ENCODE measurements at regions not wholly inside any gene's neighbourhood (a gene's known extent, or its start where the extent isn't known, plus 50 kb on each side); places are given as distances from the start of the nearest gene placed in this dataset.
"Not testable (repeated sequence)": the region's sequence is repeated elsewhere in the genome, so short reads cannot be mapped to it uniquely, and the experiment has no call there.

DNA sequence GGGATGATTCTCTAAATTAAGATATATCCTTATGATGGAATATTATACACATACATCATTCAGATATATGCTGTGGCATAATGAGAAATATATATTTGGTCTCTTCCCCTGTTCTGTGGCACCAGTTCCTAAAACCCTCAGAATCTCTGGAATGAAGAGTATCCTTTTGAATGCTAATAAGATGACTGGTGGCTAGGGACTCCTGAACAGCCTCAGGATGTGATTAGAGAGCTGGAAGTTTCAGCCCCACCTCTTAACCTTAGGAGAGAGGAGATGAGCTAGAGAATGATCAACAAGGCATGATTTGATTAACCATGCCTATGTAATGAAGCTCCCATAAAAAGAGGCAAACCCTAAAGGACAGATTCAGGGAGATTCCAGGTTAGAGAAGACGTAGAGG, 632.0 kb downstream of the IQCM start:
- TF ChIP-seq CTCF (conservative IDR thresholded peaks at IDR 0.05; ENCODE audit: low read depth, low read length), result no peak
- no peak overlapping the region for H3K4me3 ChIP-seq (ENCODE audit: low read length)
- no peak for DNase-seq (ENCODE audit: low read depth)

DNA sequence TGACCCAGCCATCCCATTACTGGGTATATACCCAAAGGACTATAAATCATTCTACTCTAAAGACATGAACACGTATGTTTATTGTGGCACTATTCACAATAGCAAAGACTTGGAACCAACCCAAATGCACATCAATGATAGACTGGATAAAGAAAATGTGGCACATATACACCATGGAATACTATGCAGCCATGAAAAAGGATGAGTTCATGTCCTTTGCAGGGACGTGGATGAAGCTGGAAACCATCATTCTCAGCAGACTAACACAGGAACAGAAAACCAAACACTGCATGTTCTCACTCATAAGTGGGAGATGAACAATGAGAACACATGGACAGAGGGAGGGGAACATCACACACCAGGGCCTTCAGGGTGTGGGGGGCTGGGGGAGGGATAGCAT, 634.2 kb downstream of the IQCM start:
- H3K4me3 ChIP-seq (ENCODE audit: low read length); DNase-seq (ENCODE audit: low read depth): not testable (repeated sequence)

- H3K4me3 ChIP-seq (ENCODE audit: low read length), result no peak overlapping the region
- no peak for DNase-seq (ENCODE audit: low read depth)
- no peak for TF ChIP-seq CTCF (conservative IDR thresholded peaks at IDR 0.05; ENCODE audit: low read depth, low read length)
These were observed 639.6 kb downstream of the IQCM start for GRCh38 chr4:149176039-149176438.

- TF ChIP-seq CTCF (conservative IDR thresholded peaks at IDR 0.05; ENCODE audit: low read depth, low read length), result no peak
- no peak for DNase-seq (ENCODE audit: low read depth)
- no peak overlapping the region for H3K4me3 ChIP-seq (ENCODE audit: low read length)
These were observed 640.1 kb downstream of the IQCM start for GRCh38 chr4:149175549-149175948.

DNA sequence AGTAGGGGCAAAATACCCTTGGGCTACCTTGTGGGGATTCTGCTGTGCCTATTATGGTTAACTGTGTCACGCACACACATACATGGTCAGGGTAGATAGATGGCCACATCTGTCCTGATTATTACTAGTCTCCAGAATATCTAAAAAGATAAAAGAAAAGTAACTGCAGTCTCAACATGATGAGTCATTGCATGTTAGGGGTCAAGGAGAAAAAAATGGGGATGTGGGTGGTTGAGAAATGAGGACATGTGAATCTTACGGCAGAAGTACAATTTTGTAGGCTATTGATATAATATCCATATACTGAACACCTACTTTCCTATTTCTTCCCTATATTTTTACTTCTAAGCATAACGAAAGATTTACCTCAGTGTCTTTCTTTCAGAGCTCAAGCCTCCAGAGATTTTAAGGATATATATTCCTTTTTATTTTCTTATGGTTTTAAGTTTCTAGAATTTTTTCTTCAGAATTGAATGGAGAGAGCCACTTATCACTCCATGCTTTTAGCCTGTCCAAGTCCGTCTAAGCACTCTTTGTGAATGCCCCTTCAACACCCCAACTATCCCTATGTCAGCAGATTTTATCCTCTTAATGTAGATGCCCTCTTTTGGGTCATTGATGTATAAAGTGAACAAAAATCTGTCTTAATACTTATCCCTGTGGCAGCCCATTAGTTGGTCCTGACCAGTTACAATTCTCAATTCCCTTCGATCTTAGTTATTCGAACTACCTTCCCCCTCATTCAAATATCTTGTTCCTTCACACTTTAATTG, 642.2 kb downstream of the IQCM start:
- H3K4me3 ChIP-seq (ENCODE audit: low read length), result no peak overlapping the region
- no peak for DNase-seq (ENCODE audit: low read depth)
- TF ChIP-seq CTCF (conservative IDR thresholded peaks at IDR 0.05; ENCODE audit: low read depth, low read length), result no peak

GRCh38 chr4:149168645-149169044, 647.0 kb downstream of the IQCM start:
- H3K4me3 ChIP-seq (ENCODE audit: low read length), result no peak overlapping the region
- DNase-seq (ENCODE audit: low read depth), result no peak
- no peak for TF ChIP-seq CTCF (conservative IDR thresholded peaks at IDR 0.05; ENCODE audit: low read depth, low read length)

GRCh38 chr4:149166876-149167275, 648.8 kb downstream of the IQCM start:
- no peak for TF ChIP-seq CTCF (conservative IDR thresholded peaks at IDR 0.05; ENCODE audit: low read depth, low read length)
- no peak overlapping the region for H3K4me3 ChIP-seq (ENCODE audit: low read length)
- no peak for DNase-seq (ENCODE audit: low read depth)
